ENCODE measurements at regions not wholly inside any gene's neighbourhood (a gene's known extent, or its start where the extent isn't known, plus 50 kb on each side); places are given as distances from the start of the nearest gene placed in this dataset.

GRCh38 chr11:37306563-37306962 lies 708.5 kb upstream of the RAG2 start:
- no peak for TF ChIP-seq POLR2AphosphoS5 (IDR thresholded peaks at IDR 0.05; ENCODE audit: low read depth, low read length)
- no peak for TF ChIP-seq POLR2A (IDR thresholded peaks at IDR 0.05; ENCODE audit: low read depth, low read length)
- TF ChIP-seq TAF1 (IDR thresholded peaks at IDR 0.05; ENCODE audit: borderline replicate concordance, low read depth, low read length), result no peak
